ENCODE measurements at regions not wholly inside any gene's neighbourhood (a gene's known extent, or its start where the extent isn't known, plus 50 kb on each side); places are given as distances from the start of the nearest gene placed in this dataset.

GRCh38 chr5:97847920-97848631 is 665.0 kb upstream of the RIOK2 start:
- Histone ChIP-seq H3K9me3 (no peaks in the 10 kb centered on the region), H3K4me1 (ENCODE audit: low read depth) (no peaks in the 10 kb centered on the region)
- intact Hi-C loops (cut with DNase I, micrococcal nuclease): no loop called here

GRCh38 chr5:97851036-97851435 is 668.0 kb upstream of the RIOK2 start:
- intact Hi-C loops (cut with DNase I, micrococcal nuclease): no loop called here
- no peaks in the 10 kb centered on the region for H3K9me3 ChIP-seq
- DNase-seq (no peak), ATAC-seq (no peak)
- no peak overlapping the region for H3K4me3 ChIP-seq
- TF ChIP-seq, protein P1, sequence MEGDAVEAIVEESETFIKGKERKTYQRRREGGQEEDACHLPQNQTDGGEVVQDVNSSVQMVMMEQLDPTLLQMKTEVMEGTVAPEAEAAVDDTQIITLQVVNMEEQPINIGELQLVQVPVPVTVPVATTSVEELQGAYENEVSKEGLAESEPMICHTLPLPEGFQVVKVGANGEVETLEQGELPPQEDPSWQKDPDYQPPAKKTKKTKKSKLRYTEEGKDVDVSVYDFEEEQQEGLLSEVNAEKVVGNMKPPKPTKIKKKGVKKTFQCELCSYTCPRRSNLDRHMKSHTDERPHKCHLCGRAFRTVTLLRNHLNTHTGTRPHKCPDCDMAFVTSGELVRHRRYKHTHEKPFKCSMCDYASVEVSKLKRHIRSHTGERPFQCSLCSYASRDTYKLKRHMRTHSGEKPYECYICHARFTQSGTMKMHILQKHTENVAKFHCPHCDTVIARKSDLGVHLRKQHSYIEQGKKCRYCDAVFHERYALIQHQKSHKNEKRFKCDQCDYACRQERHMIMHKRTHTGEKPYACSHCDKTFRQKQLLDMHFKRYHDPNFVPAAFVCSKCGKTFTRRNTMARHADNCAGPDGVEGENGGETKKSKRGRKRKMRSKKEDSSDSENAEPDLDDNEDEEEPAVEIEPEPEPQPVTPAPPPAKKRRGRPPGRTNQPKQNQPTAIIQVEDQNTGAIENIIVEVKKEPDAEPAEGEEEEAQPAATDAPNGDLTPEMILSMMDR (IDR thresholded peaks at IDR 0.05): no peak
- no peaks in the 10 kb centered on the region for H3K4me1 ChIP-seq (ENCODE audit: low read depth)
- H3K36me3 ChIP-seq (ENCODE audit: low read depth): no peaks in the 10 kb centered on the region

More at GRCh38 chr5:97847920-97848631, 665.0 kb upstream of the RIOK2 start:
- H3K4me3 ChIP-seq: no peak overlapping the region
- no peak for ATAC-seq
- no peaks in the 10 kb centered on the region for H3K36me3 ChIP-seq (ENCODE audit: low read depth)
- DNase-seq: no peak
- TF ChIP-seq, protein P1 (IDR thresholded peaks at IDR 0.05): no peak

- Histone ChIP-seq H3K36me3 (ENCODE audit: low read depth) (no peaks in the 10 kb centered on the region), H3K9me3 (peaks cover 7% of the 10 kb centered on the region), H3K4me3 (no peak overlapping the region), H3K4me1 (ENCODE audit: low read depth) (no peaks in the 10 kb centered on the region)
- no peak for ATAC-seq
- intact Hi-C loops (cut with DNase I, micrococcal nuclease): no loop called here
- DNase-seq: peak in 1 of 3 donors; percentile 18
- TF ChIP-seq, protein P1 (IDR thresholded peaks at IDR 0.05): no peak
Measured at GRCh38 chr5:97854871-97855762, 672.1 kb upstream of the RIOK2 start.

- no peaks in the 10 kb centered on the region for H3K36me3 ChIP-seq (ENCODE audit: low read depth)
- intact Hi-C loops (cut with DNase I, micrococcal nuclease): no loop called here
- TF ChIP-seq, protein P1 (IDR thresholded peaks at IDR 0.05): no peak
- no peak overlapping the region for H3K4me3 ChIP-seq
- no peak for DNase-seq
- no peak for ATAC-seq
- H3K9me3 ChIP-seq: peaks cover 2% of the 10 kb centered on the region
- H3K4me1 ChIP-seq (ENCODE audit: low read depth): no peaks in the 10 kb centered on the region
Measured at GRCh38 chr5:97874491-97874890, 691.4 kb upstream of the RIOK2 start.

DNA sequence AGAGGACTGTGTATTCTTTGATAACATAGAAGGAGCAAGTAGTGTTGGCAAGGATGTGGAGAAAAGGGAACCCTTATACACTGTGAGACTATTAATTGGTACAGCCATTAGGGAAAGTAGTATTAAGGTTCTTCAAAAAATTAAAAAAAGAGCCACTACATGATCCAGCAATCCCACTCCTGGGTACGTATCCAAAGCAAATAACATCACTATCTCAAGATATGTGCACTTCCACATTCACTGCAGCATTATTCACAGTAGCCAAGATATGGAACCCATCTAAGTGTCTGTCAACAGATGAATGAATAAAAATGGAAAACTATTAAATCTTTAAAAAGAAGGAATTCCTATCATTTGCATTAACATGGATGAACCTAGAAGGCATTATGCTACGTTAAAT is 693.2 kb upstream of the RIOK2 start:
- no peaks in the 10 kb centered on the region for H3K9me3 ChIP-seq
- H3K4me1 ChIP-seq (ENCODE audit: low read depth): no peaks in the 10 kb centered on the region
- H3K4me3 ChIP-seq: no peak overlapping the region
- TF ChIP-seq, protein P1 (IDR thresholded peaks at IDR 0.05): no peak
- DNase-seq (no peak), ATAC-seq (no peak)
- no peaks in the 10 kb centered on the region for H3K36me3 ChIP-seq (ENCODE audit: low read depth)
- intact Hi-C loops (cut with DNase I, micrococcal nuclease): no loop called here
